GM23248 (cell line): ENCODE measurements at regions not wholly inside any gene's neighbourhood (a gene's known extent, or its start where the extent isn't known, plus 50 kb on each side); places are given as distances from the start of the nearest gene placed in this dataset.

ENCODE experiments used
- EZH2 ChIP-seq: fragments of 200-600 bp; sonication (generic); IDR thresholded peaks from 2 replicates; pipeline ENCODE4 v1.6.1; 2018; ENCODE audit warnings: antibody characterized with exemption, mild to moderate bottlenecking; ENCODE audit not compliant: insufficient read depth, poor library complexity, severe bottlenecking
- EZH2phosphoT487 ChIP-seq: fragments of 200-600 bp; sonication (generic); IDR thresholded peaks from 2 replicates; pipeline ENCODE4 v1.6.1; 2018; ENCODE audit warnings: antibody characterized with exemption, moderate library complexity, mild to moderate bottlenecking, low read depth; ENCODE audit not compliant: insufficient read depth

DNA sequence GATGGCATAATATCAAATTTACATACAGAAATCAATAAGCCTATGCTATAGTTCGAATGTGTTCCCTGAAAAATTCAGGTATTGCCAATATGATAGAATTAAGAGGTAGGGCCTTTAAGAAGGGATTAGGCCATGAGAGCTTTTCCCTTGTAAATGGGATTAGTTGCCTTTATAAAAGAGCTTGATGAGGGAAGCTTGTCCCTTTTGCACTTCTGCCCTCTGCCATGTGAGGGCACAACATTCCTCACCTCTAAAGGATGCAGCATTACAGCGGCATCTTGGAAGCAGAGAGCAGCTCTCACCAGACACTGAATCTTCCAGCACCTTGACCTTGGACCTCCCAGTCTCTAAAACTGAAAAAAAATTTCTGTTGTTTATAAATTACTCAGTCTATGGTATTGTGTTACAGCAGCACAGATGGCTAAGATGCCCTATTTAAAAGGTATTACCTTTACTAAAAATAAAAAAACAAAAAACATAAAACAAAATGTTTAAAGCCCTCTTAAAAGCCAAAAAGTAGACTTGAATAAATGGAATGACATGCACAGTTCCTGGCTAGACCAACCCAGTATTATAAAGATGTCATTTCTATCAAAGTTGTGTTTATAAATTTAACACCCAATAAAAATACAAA is 909.6 kb downstream of the REEP3 start:
- no peak for TF ChIP-seq EZH2
- no peak for TF ChIP-seq EZH2phosphoT487
